Kidney capillary endothelial cell (primary cell): ENCODE measurements at regions not wholly inside any gene's neighbourhood (a gene's known extent, or its start where the extent isn't known, plus 50 kb on each side); places are given as distances from the start of the nearest gene placed in this dataset.
"Not testable (repeated sequence)": the region's sequence is repeated elsewhere in the genome, so short reads cannot be mapped to it uniquely, and the experiment has no call there.

ENCODE experiments used
- DNase-seq: peaks from one replicate; pipeline ENCODE4 v3.0.0-alpha.2; 2018; ENCODE audit warnings: low spot score

GRCh38 chr4:100340512-100341485, 150.5 kb upstream of the DDIT4L start:
- no peak for DNase-seq

GRCh38 chr4:100339870-100340269, 149.6 kb upstream of the DDIT4L start:
- DNase-seq, result no peak

GRCh38 chr4:100333491-100333890, 143.2 kb upstream of the DDIT4L start:
- DNase-seq, result not testable (repeated sequence)

GRCh38 chr4:100317032-100317864, 127.0 kb upstream of the DDIT4L start:
- no peak for DNase-seq

GRCh38 chr4:100314057-100314456, 123.8 kb upstream of the DDIT4L start:
- DNase-seq, result no peak

- DNase-seq, result no peak
Observed at GRCh38 chr4:100312615-100313350, 122.5 kb upstream of the DDIT4L start.

GRCh38 chr4:100311181-100311580, 120.9 kb upstream of the DDIT4L start:
- no peak for DNase-seq

- no peak for DNase-seq
Observed at GRCh38 chr4:100306018-100306417, 115.8 kb upstream of the DDIT4L start.

GRCh38 chr4:100302061-100303026, 112.1 kb upstream of the DDIT4L start:
- no peak for DNase-seq

- DNase-seq, result peak; percentile 54
Observed at GRCh38 chr4:100299046-100299840, 109.0 kb upstream of the DDIT4L start.

- no peak for DNase-seq
Observed at GRCh38 chr4:100295792-100296191, 105.5 kb upstream of the DDIT4L start.

- no peak for DNase-seq
Observed at GRCh38 chr4:100294356-100294755, 104.1 kb upstream of the DDIT4L start.

- DNase-seq, result peak; percentile 52
Observed at GRCh38 chr4:100290585-100290984, 100.3 kb upstream of the DDIT4L start.

GRCh38 chr4:100289946-100290345, 99.7 kb upstream of the DDIT4L start:
- peak; percentile 58 for DNase-seq

GRCh38 chr4:100289530-100289888, 99.2 kb upstream of the DDIT4L start:
- DNase-seq, result peak; percentile 51

GRCh38 chr4:100288811-100289529, 98.7 kb upstream of the DDIT4L start:
- DNase-seq, result no peak

- peak; percentile 17 for DNase-seq
Observed at GRCh38 chr4:100288161-100288560, 97.9 kb upstream of the DDIT4L start.

GRCh38 chr4:100287534-100287933, 97.3 kb upstream of the DDIT4L start:
- no peak for DNase-seq

- DNase-seq, result no peak
Observed at GRCh38 chr4:100286636-100287035, 96.4 kb upstream of the DDIT4L start.
